ENCODE measurements at regions not wholly inside any gene's neighbourhood (a gene's known extent, or its start where the extent isn't known, plus 50 kb on each side); places are given as distances from the start of the nearest gene placed in this dataset.
"Not testable (repeated sequence)": the region's sequence is repeated elsewhere in the genome, so short reads cannot be mapped to it uniquely, and the experiment has no call there.

DNA sequence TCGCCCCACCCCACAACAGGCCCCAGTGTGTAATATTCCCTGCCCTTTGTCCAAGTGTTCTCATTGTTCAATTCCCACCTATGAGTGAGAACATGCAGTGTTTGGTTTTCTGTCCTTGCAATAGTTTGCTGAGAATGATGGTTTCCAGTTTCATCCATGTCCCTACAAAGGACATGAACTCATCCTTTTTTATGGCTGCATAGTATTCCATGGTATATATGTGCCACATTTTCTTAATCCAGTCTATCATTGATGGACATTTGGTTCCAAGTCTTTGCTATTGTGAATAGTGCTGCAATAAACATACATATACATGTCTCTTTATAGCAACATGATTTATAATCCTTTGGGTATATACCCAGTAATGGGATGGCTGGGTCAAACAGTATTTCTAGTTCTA, 132.7 kb downstream of the SNX10 start:
- intact Hi-C loops (cut with micrococcal nuclease): not testable (repeated sequence)

DNA sequence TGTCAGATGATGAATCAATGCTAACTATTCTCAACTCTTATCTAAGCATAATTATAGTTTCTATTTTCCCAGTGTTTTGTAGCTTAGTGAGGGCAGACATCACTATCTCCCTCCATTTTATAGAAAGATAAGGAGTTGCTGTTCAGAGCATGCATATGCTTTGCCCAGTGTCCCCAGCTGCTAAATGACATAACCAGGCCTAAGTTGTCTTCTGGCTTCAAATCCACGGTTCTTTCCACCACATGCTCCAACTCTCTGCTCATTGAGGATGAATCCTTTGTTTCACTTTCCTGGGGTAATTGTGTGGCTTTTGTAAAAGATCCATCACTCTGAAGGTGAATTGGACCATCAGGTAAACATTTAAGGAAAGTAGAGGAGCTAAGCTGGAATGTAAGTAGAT, 134.0 kb downstream of the SNX10 start:
- intact Hi-C loops (cut with micrococcal nuclease): no loop called here

DNA sequence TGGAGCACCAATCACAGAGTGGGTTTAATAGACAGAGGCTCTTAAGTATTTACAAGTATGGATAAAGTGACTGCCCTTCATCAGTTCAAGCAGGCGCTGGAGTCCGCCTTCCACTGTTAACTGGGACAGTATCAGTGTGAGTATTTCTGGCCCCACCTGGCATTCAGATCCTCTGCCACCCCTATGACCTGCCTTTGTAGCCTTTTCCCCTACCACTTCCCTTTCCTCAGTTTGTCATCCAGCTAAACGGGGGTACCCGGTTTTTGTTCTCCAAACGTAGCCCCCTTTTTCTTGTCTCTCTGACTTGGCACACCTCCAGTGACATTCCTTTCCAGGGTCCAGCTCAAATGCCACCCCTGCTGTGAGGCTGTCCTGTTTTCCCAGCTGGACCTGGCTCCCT, 134.4 kb downstream of the SNX10 start:
- intact Hi-C loops (cut with micrococcal nuclease): no loop called here

DNA sequence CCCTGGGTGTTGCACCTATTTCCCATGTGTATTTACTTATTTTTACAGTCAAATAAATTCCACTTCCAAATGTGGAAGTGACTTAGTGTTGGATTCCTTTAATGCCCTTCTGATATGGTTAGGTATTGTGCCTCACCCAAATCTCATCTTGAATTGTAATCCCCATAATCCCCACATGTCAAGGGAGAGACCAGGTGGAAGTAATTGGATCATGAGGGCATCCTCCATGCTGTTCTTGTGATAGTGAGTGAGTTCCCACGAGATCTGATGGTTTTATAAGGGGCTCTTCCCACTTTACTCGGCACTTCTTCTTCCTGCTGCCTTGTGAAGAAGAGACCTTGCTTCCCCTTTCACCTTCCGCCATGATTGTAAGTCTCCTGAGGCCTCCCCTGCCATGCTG, 136.9 kb downstream of the SNX10 start:
- intact Hi-C loops (cut with micrococcal nuclease): no loop called here

DNA sequence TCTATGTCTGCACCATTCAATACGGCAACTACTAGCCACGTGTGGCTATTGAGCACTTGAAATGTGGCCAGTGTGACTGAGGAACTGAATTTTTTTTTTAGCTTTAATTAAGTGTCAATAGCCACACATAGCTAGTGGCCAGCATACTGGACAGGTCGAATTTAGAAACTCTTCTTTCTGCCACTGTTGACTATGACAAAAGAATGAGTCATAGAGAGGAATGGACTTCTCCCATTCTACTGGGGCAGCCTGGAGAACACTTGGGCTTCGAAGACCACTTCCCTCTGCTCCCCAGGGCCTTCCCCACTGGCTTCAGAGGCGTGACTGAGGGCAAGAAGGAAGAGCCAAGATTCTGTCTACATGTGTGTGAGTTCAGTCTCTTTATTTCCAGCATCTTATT, 137.5 kb downstream of the SNX10 start:
- intact Hi-C loops (cut with micrococcal nuclease): no loop called here

GRCh38 chr7:26434974-26435373, 143.3 kb downstream of the SNX10 start:
- intact Hi-C loops (cut with micrococcal nuclease): no loop called here

GRCh38 chr7:26437003-26437532, 145.4 kb downstream of the SNX10 start:
- intact Hi-C loops (cut with micrococcal nuclease): no loop called here

- intact Hi-C loops (cut with micrococcal nuclease): no loop called here
Observed at GRCh38 chr7:26438078-26438477, 146.4 kb downstream of the SNX10 start.

- intact Hi-C loops (cut with micrococcal nuclease): no loop called here
Observed at GRCh38 chr7:26439521-26440232, 148.0 kb downstream of the SNX10 start.

GRCh38 chr7:26440233-26441001, 148.8 kb downstream of the SNX10 start:
- intact Hi-C loops (cut with micrococcal nuclease): no loop called here

- intact Hi-C loops (cut with micrococcal nuclease): no loop called here
Observed at GRCh38 chr7:26441002-26441521, 149.4 kb downstream of the SNX10 start.

DNA sequence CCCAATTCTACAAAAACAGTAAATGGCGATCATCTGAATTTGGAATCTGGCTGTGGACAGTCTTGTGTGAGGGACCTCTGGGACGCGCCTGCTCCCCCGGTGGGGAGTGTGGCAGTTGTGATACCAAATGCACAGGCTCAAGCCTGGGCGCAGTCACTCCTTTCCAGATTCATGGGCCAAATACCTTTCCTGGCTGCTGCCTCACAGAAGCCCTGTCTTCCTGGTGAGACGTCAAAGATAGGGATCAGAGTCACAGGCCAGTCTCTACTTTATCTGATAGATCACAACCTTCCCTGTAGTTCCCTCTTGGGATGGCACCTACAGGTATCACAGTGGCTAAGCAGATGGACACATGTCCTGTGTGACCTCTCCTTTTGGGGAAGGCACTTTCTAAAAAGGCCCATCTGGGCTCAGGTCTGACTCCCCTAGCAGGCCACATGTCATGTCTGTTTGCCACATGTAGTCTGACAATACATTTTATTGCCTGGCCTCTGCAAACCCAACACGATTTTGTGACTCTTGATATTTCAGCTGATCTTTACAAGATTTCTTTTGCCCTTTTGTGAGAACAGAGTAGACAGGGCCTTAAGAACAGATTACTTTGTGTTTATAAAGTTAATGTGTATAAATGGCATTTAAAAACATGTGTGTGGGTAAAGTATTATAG, 150.1 kb downstream of the SNX10 start:
- intact Hi-C loops (cut with micrococcal nuclease): no loop called here

- intact Hi-C loops (cut with micrococcal nuclease): no loop called here
Observed at GRCh38 chr7:26443006-26443405, 151.3 kb downstream of the SNX10 start.

DNA sequence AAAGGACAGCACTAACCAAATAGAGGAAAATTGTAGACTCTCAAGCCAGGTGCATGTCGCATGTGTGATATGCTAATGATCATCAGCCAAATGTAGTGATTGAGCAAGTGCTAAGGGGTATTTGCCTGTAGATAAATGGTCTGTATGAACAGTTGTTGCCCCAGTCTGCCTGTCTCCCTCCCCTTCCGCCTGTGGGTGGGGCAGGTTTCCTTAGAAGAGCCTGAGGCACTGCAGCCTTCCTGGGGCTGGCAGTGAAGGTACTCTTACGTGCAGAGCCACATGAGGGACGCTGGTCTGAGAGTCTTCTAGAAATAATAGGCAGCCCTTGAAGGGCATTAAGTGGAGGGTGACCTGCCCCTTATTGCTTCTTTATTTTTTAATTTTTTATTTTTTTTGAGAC, 152.1 kb downstream of the SNX10 start:
- intact Hi-C loops (cut with micrococcal nuclease): no loop called here

DNA sequence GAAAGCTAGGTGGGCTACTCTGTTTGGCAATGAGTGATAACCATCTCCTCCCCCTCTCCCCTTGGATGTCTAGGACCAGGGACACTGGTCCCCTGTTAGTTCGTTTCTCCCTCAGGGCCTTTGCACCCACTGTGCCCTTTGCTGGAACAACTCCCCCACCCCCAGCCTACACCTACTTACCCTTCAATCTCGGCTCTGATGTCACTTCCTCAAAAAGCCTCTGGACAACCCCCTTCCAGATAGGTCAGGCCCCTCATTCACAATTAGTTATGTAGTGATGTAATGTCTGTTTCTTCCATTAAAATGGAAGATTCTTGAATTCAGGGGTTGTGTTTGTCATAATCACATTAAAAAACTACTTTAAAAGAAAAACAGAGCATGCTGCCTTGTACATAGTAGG, 152.9 kb downstream of the SNX10 start:
- intact Hi-C loops (cut with micrococcal nuclease): no loop called here

- intact Hi-C loops (cut with micrococcal nuclease): no loop called here
Observed at GRCh38 chr7:26447116-26447515, 155.5 kb downstream of the SNX10 start.

DNA sequence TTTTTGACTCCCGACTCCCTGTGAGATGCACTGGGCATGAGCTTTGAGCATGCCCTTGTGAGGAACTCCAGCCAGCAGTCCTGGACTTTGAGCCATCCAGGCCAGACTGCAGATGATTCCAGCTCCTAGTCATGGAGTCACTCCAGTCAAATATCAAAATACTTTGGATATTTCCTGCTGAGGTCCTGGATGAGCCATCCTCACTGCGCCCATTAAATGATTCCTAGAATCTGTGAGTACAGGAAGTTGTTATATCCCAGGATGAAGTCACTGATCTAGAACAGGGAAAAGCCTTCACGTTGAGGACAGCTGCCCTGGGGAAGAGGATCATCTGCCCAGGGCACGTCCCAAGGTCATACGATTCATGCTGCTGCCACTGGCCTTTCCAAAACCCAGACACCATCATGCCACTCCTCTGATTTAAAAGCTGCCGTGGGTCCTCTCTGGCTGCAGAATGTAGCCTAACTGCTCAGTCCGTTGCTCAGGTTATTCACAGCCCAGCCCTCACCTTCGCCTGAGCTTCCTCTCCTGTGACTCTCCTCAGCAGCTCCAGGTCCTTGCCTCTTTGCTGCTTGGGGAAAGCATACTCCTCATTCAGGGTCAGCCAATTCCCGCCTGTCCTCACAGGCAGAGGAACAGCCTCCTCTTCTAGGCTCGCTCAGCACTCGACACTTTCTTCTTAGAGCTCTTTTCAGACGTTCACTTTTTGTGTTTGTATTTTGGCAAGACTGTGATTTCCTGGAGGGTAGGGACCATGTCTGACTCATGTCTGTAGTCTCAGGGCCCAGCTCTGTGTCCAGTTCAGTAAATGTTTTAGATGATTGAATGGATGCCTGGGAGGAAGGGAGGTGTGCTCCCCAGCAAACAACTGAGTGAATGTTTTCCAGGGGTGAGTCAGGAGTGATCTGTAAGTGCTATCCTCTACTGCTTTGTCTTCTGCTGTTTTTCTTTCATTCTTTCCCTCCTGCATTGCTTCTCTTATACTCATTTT, 157.8 kb downstream of the SNX10 start:
- intact Hi-C loops (cut with micrococcal nuclease): no loop called here

DNA sequence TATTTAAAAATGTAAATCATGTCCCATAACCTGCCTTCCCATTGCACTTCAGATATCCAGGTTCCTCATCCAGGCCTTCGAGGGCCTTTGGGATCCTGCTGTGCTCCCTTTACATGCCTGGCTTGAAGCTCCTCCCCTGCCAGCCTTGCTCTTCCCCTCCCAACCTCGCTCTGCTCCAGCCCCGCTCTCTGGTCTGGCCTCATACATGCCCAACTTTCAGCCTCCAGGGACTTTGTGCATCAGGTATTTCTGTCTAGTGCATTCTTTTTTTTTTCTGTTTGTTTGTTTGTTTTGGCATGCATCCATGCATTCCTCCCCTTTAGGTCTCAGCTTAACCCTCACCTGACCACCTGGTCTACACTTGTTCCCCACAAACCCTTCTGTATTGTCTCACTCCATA, 160.3 kb downstream of the SNX10 start:
- intact Hi-C loops (cut with micrococcal nuclease): no loop called here

- intact Hi-C loops (cut with micrococcal nuclease): no loop called here
Observed at GRCh38 chr7:26454180-26454579, 162.5 kb downstream of the SNX10 start.

DNA sequence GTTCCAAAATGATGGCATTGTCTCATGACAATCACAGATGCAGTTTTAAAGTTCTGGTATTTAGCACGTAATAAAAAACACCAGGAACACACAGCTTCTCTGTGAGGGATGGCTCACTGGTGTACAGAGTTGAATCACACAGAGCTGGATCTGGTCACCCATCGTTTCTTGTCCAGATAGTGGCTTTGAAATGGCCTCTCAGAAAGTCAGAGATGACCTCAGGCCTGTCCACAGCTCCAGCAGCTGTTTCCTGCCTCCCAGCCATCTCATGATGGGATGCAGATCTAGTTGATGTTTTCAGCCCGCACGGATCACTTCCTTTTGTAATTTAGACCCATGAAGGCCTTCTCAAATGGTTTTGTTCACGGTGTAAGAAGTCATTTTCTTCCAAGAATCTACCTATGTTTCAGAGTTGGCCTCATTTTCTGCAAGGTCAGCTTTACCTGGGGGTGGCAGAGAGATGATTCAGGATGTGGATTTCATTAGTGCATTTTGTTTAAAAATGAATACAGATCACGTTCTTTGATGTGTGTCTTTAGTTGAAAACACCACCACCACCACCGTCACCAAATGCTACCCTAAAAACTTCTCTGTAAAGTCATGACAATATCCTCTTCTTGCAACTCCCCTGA, 166.2 kb downstream of the SNX10 start:
- intact Hi-C loops (cut with micrococcal nuclease): no loop called here

Data from T-helper 1 cell treated with Interleukin-12 subunit alpha and Interleukin-12 subunit beta and Interleukin-4 antibody, amounts not matched to agents 30 ng/mL and 1 ng/mL, for 36 hours (primary cell).